ENCODE measurements at regions not wholly inside any gene's neighbourhood (a gene's known extent, or its start where the extent isn't known, plus 50 kb on each side); places are given as distances from the start of the nearest gene placed in this dataset.

DNA sequence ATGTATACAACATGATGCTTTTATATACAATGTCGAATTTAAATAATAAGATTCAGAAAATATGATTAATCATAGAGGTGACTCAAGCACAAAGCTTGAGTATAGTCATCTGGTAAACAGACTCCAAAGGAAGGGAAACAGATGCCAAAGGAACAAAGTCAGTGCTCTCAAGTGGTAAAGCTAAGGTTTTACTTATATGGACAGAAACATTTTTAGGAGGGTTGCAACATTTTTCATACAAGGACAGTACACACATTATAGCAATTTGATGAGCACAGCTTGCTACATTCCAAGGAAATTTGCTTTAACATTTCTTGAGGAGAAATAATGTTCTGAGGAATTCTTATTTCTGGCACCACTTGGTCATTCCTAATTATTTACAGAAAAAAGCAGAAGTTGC lies 333.4 kb upstream of the AADAT start:
- TF ChIP-seq EZH2 (IDR thresholded peaks at IDR 0.05; ENCODE audit: insufficient read depth, poor library complexity, severe bottlenecking) (no peak), EZH2phosphoT487 (IDR thresholded peaks at IDR 0.05; ENCODE audit: insufficient read depth, low read depth) (no peak)

Measured in GM23248 (cell line).